ENCODE measurements at regions not wholly inside any gene's neighbourhood (a gene's known extent, or its start where the extent isn't known, plus 50 kb on each side); places are given as distances from the start of the nearest gene placed in this dataset.

- TF ChIP-seq POLR2A (IDR thresholded peaks at IDR 0.05), result no peak
- no peak for TF ChIP-seq CTCF (IDR thresholded peaks at IDR 0.05)
Observed at GRCh38 chr15:26029146-26029545, 166.0 kb upstream of the ATP10A start.
